ENCODE measurements at regions not wholly inside any gene's neighbourhood (a gene's known extent, or its start where the extent isn't known, plus 50 kb on each side); places are given as distances from the start of the nearest gene placed in this dataset.

DNA sequence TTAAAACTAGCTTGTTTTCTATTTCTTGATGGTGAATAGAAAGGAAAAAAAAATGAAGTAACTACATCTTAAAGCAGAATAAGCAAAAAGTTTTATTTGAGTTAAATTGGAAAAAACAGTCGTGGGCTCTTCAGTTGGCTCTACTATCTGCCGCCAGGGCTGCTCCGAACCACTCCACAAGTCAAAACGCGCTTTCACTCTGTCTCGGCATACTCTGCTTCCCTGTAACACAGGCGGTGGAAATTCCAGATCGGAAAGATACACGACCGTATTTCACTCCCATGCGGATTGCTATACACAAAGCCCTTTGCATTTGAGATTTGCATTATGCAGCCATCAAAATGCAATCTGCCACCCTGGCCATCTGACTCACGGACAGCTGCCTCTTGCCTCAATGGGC lies 505.6 kb downstream of the IRX1 start:
- Histone ChIP-seq H3K27me3 (no peaks in the 10 kb centered on the region), H3K27ac (no peak overlapping the region), H3K4me3 (no peak overlapping the region), H3K9me3 (no peaks in the 10 kb centered on the region), H3K36me3 (no peaks in the 10 kb centered on the region), H3K4me1 (no peaks in the 10 kb centered on the region)
- intact Hi-C loops (cut with DNase I), result no loop called here
- TF ChIP-seq CTCF (IDR thresholded peaks at IDR 0.05), result no peak
- WGBS, 2 donors, result 65 to 68% methylated on average over 12 of the region's 12 CpGs
- ATAC-seq (no peak), DNase-seq (no peak), FAIRE-seq (no peak)

DNA sequence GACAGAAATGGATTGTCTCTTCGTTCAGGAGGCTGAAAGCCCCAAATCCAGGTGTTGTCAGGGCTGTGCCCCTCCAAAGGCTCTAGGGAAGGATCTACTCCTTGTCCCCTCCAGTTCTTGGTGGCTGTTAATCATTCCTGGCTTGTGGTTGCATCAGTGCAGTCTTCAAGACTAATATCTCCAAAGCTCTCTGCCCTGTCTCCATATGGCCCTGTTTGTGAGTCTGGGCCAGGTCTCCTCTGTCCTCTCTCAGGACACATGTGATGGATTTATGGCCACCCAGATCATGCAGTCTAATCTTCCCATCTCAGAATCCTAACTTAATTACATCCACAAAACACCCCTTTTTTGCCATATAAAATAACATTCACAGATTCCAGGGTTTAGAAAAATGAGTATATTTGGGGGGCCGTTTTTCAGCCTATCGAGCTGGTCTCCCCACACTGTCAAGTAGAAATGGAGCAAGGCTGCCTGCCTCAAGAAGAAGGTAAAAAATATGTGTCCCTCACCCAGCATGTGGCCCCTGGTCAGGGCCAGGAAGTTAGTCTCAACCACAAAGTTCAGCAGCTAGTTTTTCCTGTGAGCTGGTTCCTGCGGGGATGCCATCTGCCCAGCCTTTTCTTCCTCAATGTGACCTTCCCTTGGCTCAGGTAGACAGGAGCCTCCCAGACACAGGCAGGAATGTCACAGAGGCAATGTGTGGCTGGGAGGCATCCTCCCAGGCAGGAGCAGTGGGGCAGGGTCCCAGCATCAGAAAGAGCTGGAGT lies 509.4 kb downstream of the IRX1 start:
- DNase-seq (no peak), ATAC-seq (no peak), FAIRE-seq (no peak)
- WGBS, 2 donors, result 46 to 52% methylated on average over 4 of the region's 4 CpGs
- Histone ChIP-seq H3K27ac (no peak overlapping the region), H3K27me3 (no peaks in the 10 kb centered on the region), H3K4me1 (no peaks in the 10 kb centered on the region), H3K4me3 (no peak overlapping the region), H3K36me3 (no peaks in the 10 kb centered on the region), H3K9me3 (no peaks in the 10 kb centered on the region)
- intact Hi-C loops (cut with DNase I), result no loop called here
- no peak for TF ChIP-seq CTCF (IDR thresholded peaks at IDR 0.05)

- no peak for DNase-seq
- no peak for FAIRE-seq
Observed at GRCh38 chr5:4108690-4109089, 513.1 kb downstream of the IRX1 start.

DNA sequence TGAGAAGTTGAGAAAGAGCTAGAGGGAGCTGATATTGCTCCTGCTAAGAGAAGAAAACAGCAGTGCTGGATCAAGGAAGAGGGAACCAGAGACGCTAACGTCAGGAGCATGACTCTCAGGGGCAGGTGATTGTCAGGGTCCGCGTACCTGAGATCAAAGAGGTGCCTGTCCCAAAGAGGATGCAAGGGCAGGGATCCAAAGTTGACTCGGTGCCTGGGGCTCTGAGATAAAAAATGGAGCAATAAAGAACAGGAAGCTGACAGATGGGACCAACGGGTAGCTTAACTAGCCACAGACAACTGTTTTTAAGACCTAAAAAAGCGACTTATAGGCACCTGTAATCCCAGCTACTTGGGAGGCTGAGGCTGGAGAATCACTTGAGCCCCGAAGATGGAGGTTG lies 517.8 kb downstream of the IRX1 start:
- TF ChIP-seq CTCF (IDR thresholded peaks at IDR 0.05), result no peak
- DNase-seq (no peak), ATAC-seq (no peak), FAIRE-seq (no peak)
- Histone ChIP-seq H3K36me3 (no peaks in the 10 kb centered on the region), H3K9me3 (no peaks in the 10 kb centered on the region), H3K27me3 (no peaks in the 10 kb centered on the region), H3K27ac (no peak overlapping the region), H3K4me3 (no peak overlapping the region), H3K4me1 (no peaks in the 10 kb centered on the region)
- 49 to 56% methylated on average over 8 of the region's 8 CpGs for WGBS, 2 donors
- intact Hi-C loops (cut with DNase I), result no loop called here

More at GRCh38 chr5:4108690-4109089, 513.1 kb downstream of the IRX1 start:
- Histone ChIP-seq H3K9me3 (no peaks in the 10 kb centered on the region), H3K4me3 (no peak overlapping the region), H3K27me3 (no peaks in the 10 kb centered on the region), H3K27ac (no peak overlapping the region), H3K36me3 (no peaks in the 10 kb centered on the region), H3K4me1 (no peaks in the 10 kb centered on the region)
- WGBS, 2 donors, result 16 to 17% methylated on average over 1 of the region's 1 CpG
- intact Hi-C loops (cut with DNase I), result no loop called here
- no peak for ATAC-seq
- TF ChIP-seq CTCF (IDR thresholded peaks at IDR 0.05), result no peak

DNA sequence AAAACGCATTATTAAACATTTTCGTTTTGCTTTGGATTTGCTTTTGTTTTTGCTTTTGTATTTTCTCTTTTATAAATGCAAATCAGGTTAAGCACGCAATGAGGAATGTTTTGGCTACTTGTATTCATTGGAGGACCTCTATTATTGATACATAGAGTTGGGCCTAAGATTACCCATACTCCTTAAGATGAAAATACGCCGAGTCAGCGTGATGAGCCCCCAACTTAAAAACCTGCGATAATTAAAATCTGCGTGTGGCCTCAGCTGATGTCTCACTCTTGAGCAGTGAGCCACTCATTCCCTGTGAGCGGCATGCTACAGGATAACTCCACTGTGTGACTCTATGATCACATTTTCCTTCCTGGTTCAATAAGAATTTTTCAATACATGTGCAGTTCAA lies 518.3 kb downstream of the IRX1 start:
- no peaks in the 10 kb centered on the region for H3K36me3 ChIP-seq
- no peak for TF ChIP-seq CTCF (IDR thresholded peaks at IDR 0.05)
- FAIRE-seq (no peak), DNase-seq (no peak), ATAC-seq (no peak)
- H3K27ac ChIP-seq, result no peak overlapping the region
- H3K9me3 ChIP-seq, result no peaks in the 10 kb centered on the region
- WGBS, 2 donors, result 74 to 83% methylated on average over 9 of the region's 9 CpGs
- no peaks in the 10 kb centered on the region for H3K4me1 ChIP-seq
- intact Hi-C loops (cut with DNase I), result no loop called here
- H3K4me3 ChIP-seq, result no peak overlapping the region
- H3K27me3 ChIP-seq, result no peaks in the 10 kb centered on the region

Measured in pancreas (tissue), 10 donors.